GM10248 (cell line): ENCODE measurements at regions not wholly inside any gene's neighbourhood (a gene's known extent, or its start where the extent isn't known, plus 50 kb on each side); places are given as distances from the start of the nearest gene placed in this dataset.
"Not testable (repeated sequence)": the region's sequence is repeated elsewhere in the genome, so short reads cannot be mapped to it uniquely, and the experiment has no call there.

Experiments
- CTCF ChIA-PET: fragments of 300-600 bp; sonication (Branson Sonifier 250); formaldehyde crosslinking; extraction: SDS; loops from one replicate; lab custom pipeline; 2021; ENCODE audit warnings: antibody characterized with exemption; lab: Yijun Ruan, JAX
- POLR2A ChIA-PET: fragments of 350-650 bp; sonication (Branson Sonifier 250); formaldehyde crosslinking; extraction: SDS; loops from one replicate; lab custom pipeline; 2020; ENCODE audit warnings: antibody characterized with exemption; lab: Yijun Ruan, JAX
- DNase-seq: peaks from one replicate; pipeline ENCODE4 v3.0.0; 2012; ENCODE audit errors: extremely low spot score
- CTCF ChIP-seq: IDR thresholded peaks from 2 replicates; pipeline ENCODE4 v1.5.1; 2012; ENCODE audit warnings: mild to moderate bottlenecking, low read depth; ENCODE audit errors: extremely low read depth, missing control alignments, control extremely low read depth

DNA sequence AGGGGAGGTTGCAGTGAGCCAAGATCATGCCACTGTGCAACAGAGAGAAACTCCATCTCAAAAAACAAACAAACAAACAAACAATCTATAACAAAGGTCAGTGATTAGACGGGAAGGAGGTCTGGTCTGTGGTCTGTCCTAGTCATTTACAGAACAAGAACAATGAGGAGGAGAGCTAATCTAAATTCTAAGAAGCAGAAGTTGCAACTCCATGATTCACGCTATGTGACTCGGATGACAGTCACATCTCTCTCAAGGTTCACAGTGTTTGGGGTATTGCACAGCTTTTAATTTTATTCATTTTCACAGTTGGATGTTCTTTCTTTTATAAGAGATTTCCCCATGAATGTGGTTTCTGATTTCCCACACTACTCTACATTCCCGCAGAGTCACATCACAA, 218.7 kb upstream of the PIEZO2 start:
- DNase-seq = no peak
- no peak for TF ChIP-seq CTCF
- CTCF ChIA-PET = interaction anchor here (0.9 to 1.6 kb wide), 2 partner anchors 9 to 11 kb away, joined by 3 to 4 read pairs; no protein-coding TSS in a partner anchor
- POLR2A ChIA-PET = no interaction called here

DNA sequence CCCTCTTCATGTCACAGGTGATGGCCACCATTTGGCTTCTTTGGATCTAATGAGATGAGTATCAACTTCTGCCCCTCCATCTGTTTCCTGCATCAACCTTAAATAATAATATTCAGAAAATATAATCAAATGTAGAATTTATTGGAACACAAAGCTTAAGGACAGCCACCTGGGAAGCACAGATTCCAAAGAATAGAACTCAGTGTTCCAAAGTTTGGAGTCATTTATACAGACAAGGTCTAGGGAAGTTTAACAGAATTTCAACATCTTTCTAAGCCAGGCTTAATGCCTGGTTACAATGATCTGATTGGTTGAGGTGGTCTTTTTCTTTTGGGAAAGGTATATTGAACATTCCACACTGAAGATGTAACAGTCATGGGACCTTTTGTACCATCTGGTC, 218.0 kb upstream of the PIEZO2 start:
- TF ChIP-seq CTCF = no peak
- DNase-seq = no peak
- POLR2A ChIA-PET = no interaction called here
- CTCF ChIA-PET = interaction anchor here (0.9 to 1.6 kb wide), 4 partner anchors 8 to 151 kb away, joined by 3 to 4 read pairs (median 4); no protein-coding TSS in a partner anchor

GRCh38 chr18:11366410-11366809, 217.0 kb upstream of the PIEZO2 start:
- ChIA-PET CTCF (interaction anchor here (1.1 to 1.4 kb wide), 2 partner anchors 11 to 152 kb away, joined by 3 to 4 read pairs; no protein-coding TSS in a partner anchor), POLR2A (no interaction called here)
- DNase-seq = no peak
- TF ChIP-seq CTCF = no peak

GRCh38 chr18:11362856-11363255, 213.5 kb upstream of the PIEZO2 start:
- POLR2A ChIA-PET = no interaction called here
- TF ChIP-seq CTCF = no peak
- CTCF ChIA-PET = no interaction called here
- no peak for DNase-seq

DNA sequence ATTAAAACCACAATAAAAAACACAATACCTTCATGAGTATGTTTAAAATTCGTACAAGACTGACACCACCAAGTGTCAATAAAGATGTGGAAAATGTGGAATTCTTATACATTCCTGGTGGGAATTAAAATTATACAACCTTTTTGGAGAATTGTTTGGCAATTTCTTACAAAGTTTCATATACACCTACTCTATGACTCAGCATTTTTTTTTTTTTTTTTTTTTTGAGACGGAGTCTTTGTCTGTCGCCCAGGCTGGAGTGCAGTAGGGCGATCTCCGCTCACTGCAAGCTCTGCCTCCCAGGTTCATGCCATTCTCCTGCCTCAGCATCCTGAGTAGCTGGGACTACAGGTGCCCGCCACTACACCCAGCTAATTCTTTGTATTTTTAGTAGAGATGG, 212.5 kb upstream of the PIEZO2 start:
- POLR2A ChIA-PET, DNase-seq, CTCF ChIA-PET: not testable (repeated sequence)

- DNase-seq = no peak
- POLR2A ChIA-PET = no interaction called here
- TF ChIP-seq CTCF = no peak
- CTCF ChIA-PET = interaction anchor here (1.5 to 1.8 kb wide), 2 partner anchors 10 to 47 kb away, joined by 4 read pairs; no protein-coding TSS in a partner anchor
These were observed 208.3 kb upstream of the PIEZO2 start for GRCh38 chr18:11357678-11358077.

DNA sequence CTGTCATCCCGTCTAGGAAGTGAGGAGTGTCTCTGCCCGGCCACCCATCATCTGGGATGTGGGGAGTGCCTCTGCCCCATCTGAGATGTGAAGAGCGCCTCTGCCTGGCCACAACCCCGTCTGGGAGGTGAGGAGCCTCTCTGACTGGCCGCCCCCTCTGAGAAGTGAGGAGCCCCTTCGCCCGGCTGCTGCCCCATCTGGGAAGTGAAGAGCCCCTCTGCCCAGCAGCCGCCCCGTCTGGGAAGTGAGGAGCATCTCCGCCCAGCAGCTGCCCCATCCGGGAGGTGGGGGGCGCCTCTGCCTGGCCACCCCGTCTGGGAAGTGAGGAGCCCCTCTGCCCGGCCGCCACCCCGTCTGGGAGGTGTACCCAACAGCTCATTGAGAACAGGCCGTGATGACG, 195.2 kb upstream of the PIEZO2 start:
- CTCF ChIA-PET, POLR2A ChIA-PET, DNase-seq: not testable (repeated sequence)

- no peak for TF ChIP-seq CTCF
- ChIA-PET CTCF (no interaction called here), POLR2A (no interaction called here)
These were observed 193.7 kb upstream of the PIEZO2 start for GRCh38 chr18:11343096-11343495.

GRCh38 chr18:11342115-11342514, 192.7 kb upstream of the PIEZO2 start:
- CTCF ChIA-PET, DNase-seq, POLR2A ChIA-PET: not testable (repeated sequence)

More at GRCh38 chr18:11343096-11343495, 193.7 kb upstream of the PIEZO2 start:
- DNase-seq = no peak
